Ovary (tissue), 7 donors: ENCODE measurements at regions not wholly inside any gene's neighbourhood (a gene's known extent, or its start where the extent isn't known, plus 50 kb on each side); places are given as distances from the start of the nearest gene placed in this dataset.

Experiments used
- DNase-seq, 5 donors: peaks; one replicate each; pipeline ENCODE4 v3.0.0-alpha.2; 2019 to 2020
- H3K27ac ChIP-seq, 2 donors: fragments of 200-600 bp; one replicate each; pipeline versions ENCODE4 v1.5.1 to v1.8.0; 2019 to 2022
- H3K27me3 ChIP-seq: fragments of 200-600 bp; one replicate; pipeline ENCODE4 v1.8.0; 2022
- H3K36me3 ChIP-seq: fragments of 200-600 bp; sonication (generic); one replicate; pipeline ENCODE4 v1.5.1; 2019
- H3K4me1 ChIP-seq: one replicate; pipeline ENCODE4 v1.8.1; 2013; ENCODE audit warnings: mild to moderate bottlenecking, moderate library complexity; ENCODE audit not compliant: insufficient read depth
- H3K4me3 ChIP-seq: fragments of 200-600 bp; sonication (generic); one replicate; pipeline ENCODE4 v1.5.1; 2017
- H3K9me3 ChIP-seq, 2 donors: fragments of 200-600 bp in 1 of 2; sonication (generic) in 1 of 2; one replicate each; pipeline versions ENCODE4 v1.5.1 to v1.8.1; 2013 to 2019; ENCODE audit warnings: mild to moderate bottlenecking in 1 of 2, moderate library complexity in 1 of 2
- CTCF ChIP-seq, 3 donors: fragments of 450-650 bp in 2 of 3; fragments of 200-600 bp in 1 of 3; IDR thresholded peaks; one replicate each; pipeline versions ENCODE4 v1.5.1 to v1.8.0; 2016 to 2022; ENCODE audit warnings: antibody characterized with exemption in 3 of 3, mild to moderate bottlenecking in 1 of 3
- EP300 ChIP-seq: sonication (generic); formaldehyde crosslinking; IDR thresholded peaks from one replicate; pipeline ENCODE4 v1.6.1; 2017; ENCODE audit warnings: antibody characterized with exemption
- POLR2A ChIP-seq: fragments of 450-650 bp; IDR thresholded peaks from one replicate; pipeline ENCODE4 v1.6.1; 2017; ENCODE audit warnings: antibody characterized with exemption, mild to moderate bottlenecking, moderate library complexity
- WGBS, 3 donors: extraction: QIAGEN DNeasy Blood & Tissue Kit in 1 of 3; methylation state at CpG; one replicate each; pipeline versions ENCODE4 v1.1.5 to v1.1.7; 2013 to 2017; 5-methylcytosine and 5-hydroxymethylcytosine counted together
- intact Hi-C, 4 donors: fragments of 100-400 bp; cut with DNase I; formaldehyde crosslinking; loops; one replicate each; pipeline versions ENCODE4 v1.11.0 to v1.15.1; 2022 to 2023
- donor health status: DM: no; HTN: no; CAD: no; lungs with moderate emphysema.
- donor health status: DM: no; HTN: no; CAD: no.
- donor health status: Bipolar disorder and iron deficiency.
- donor health status: DM: no; HTN: no; CAD: no.
- donor health status: DM: yes; HTN: yes; CAD: no.

- Histone ChIP-seq H3K9me3 (no peaks in the 10 kb centered on the region), H3K4me1 (no peaks in the 10 kb centered on the region), H3K4me3 (no peak overlapping the region), H3K27ac (no peak overlapping the region), H3K27me3 (no peaks in the 10 kb centered on the region), H3K36me3 (no peaks in the 10 kb centered on the region)
- no peak for TF ChIP-seq POLR2A
- TF ChIP-seq CTCF (IDR thresholded peaks at IDR 0.05), result no peak
- no peak for TF ChIP-seq EP300
- 94 to 98% (median 97%) methylated on average over 1 of the region's 1 CpG for WGBS, 3 donors
- no peak for DNase-seq
- intact Hi-C loops, result no loop called here
Observed at GRCh38 chr2:199199797-199200196, 257.9 kb downstream of the SATB2 start.

- H3K27me3 ChIP-seq, result no peaks in the 10 kb centered on the region
- no peaks in the 10 kb centered on the region for H3K36me3 ChIP-seq
- no peak overlapping the region for H3K4me3 ChIP-seq
- H3K27ac ChIP-seq, result no peak overlapping the region
- intact Hi-C loops, result no loop called here
- TF ChIP-seq POLR2A (no peak), EP300 (no peak), CTCF (IDR thresholded peaks at IDR 0.05) (no peak)
- H3K9me3 ChIP-seq, result no peaks in the 10 kb centered on the region
- no peaks in the 10 kb centered on the region for H3K4me1 ChIP-seq
- 94 to 96% (median 95%) methylated on average over 1 of the region's 1 CpG for WGBS, 3 donors
- no peak for DNase-seq
Observed at GRCh38 chr2:199197448-199197847, 260.3 kb downstream of the SATB2 start.

- no peak for TF ChIP-seq EP300
- TF ChIP-seq CTCF (IDR thresholded peaks at IDR 0.05), result no peak
- TF ChIP-seq POLR2A, result no peak
- Histone ChIP-seq H3K36me3 (no peaks in the 10 kb centered on the region), H3K27ac (no peak overlapping the region), H3K4me3 (no peak overlapping the region), H3K4me1 (no peaks in the 10 kb centered on the region), H3K27me3 (no peaks in the 10 kb centered on the region), H3K9me3 (no peaks in the 10 kb centered on the region)
- intact Hi-C loops, result no loop called here
- WGBS, 3 donors, result 69 to 83% (median 83%) methylated on average over 3 of the region's 3 CpGs
- DNase-seq, result no peak
Observed at GRCh38 chr2:199196686-199197085, 261.1 kb downstream of the SATB2 start.

GRCh38 chr2:199195927-199196502 is 261.7 kb downstream of the SATB2 start:
- H3K36me3 ChIP-seq, result no peaks in the 10 kb centered on the region
- H3K4me3 ChIP-seq, result no peak overlapping the region
- H3K27ac ChIP-seq, result no peak overlapping the region
- intact Hi-C loops, result no loop called here
- no peaks in the 10 kb centered on the region for H3K9me3 ChIP-seq
- no peak for DNase-seq
- H3K27me3 ChIP-seq, result no peaks in the 10 kb centered on the region
- 72 to 78% (median 78%) methylated on average over 6 of the region's 6 CpGs for WGBS, 3 donors
- TF ChIP-seq EP300, result no peak
- TF ChIP-seq CTCF (IDR thresholded peaks at IDR 0.05), result no peak
- TF ChIP-seq POLR2A, result no peak
- H3K4me1 ChIP-seq, result no peaks in the 10 kb centered on the region
